ENCODE measurements at regions not wholly inside any gene's neighbourhood (a gene's known extent, or its start where the extent isn't known, plus 50 kb on each side); places are given as distances from the start of the nearest gene placed in this dataset.
"Not testable (repeated sequence)": the region's sequence is repeated elsewhere in the genome, so short reads cannot be mapped to it uniquely, and the experiment has no call there.

DNA sequence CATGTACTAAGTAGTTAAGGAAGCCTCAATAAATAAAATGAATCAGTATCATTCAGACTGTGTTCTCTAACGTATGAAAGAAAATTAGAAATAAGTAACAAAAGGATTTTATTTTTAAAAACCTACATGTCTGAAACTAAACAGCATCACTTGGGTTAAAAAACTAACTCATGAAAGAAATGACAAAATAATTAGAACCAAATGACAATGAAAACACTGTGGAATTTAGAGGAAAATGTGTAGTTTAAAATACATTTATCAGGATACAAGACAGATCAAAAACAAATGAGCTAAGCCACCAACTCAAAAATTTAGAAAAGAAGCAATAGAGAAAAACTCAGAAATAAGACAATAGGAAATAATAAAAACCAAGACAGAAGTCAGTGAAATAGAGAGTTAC is 108.7 kb downstream of the TENT5C start:
- Histone ChIP-seq H3K9me3 (replicated peaks; ENCODE audit: insufficient read depth, low read length) (no peaks in the 10 kb centered on the region), H3K4me1 (ENCODE audit: low read length) (no peaks in the 10 kb centered on the region), H3K36me3 (replicated peaks; ENCODE audit: insufficient read depth, low read length) (no peaks in the 10 kb centered on the region), H3K9ac (ENCODE audit: low read length) (no peak overlapping the region), H3K79me2 (ENCODE audit: low read length) (no peaks in the 10 kb centered on the region), H3F3A (ENCODE audit: insufficient read depth, low read length) (no peaks in the 10 kb centered on the region), H4K20me1 (ENCODE audit: insufficient read depth, low read length) (no peaks in the 10 kb centered on the region), H2AFZ (ENCODE audit: low read length) (no peak overlapping the region), H3K9me2 (replicated peaks; ENCODE audit: insufficient read depth, low read length) (no peaks in the 10 kb centered on the region), H3K4me2 (ENCODE audit: low read depth, low read length) (no peak overlapping the region), H3K27ac (ENCODE audit: low read length) (no peak overlapping the region), H3K27me3 (replicated peaks; ENCODE audit: insufficient read depth, low read length) (no peaks in the 10 kb centered on the region), H3K4me3 (ENCODE audit: low read length) (no peak overlapping the region)
- no peak for TF ChIP-seq EZH2phosphoT487 (IDR thresholded peaks at IDR 0.05; ENCODE audit: low read length)
- TF ChIP-seq, protein P1, sequence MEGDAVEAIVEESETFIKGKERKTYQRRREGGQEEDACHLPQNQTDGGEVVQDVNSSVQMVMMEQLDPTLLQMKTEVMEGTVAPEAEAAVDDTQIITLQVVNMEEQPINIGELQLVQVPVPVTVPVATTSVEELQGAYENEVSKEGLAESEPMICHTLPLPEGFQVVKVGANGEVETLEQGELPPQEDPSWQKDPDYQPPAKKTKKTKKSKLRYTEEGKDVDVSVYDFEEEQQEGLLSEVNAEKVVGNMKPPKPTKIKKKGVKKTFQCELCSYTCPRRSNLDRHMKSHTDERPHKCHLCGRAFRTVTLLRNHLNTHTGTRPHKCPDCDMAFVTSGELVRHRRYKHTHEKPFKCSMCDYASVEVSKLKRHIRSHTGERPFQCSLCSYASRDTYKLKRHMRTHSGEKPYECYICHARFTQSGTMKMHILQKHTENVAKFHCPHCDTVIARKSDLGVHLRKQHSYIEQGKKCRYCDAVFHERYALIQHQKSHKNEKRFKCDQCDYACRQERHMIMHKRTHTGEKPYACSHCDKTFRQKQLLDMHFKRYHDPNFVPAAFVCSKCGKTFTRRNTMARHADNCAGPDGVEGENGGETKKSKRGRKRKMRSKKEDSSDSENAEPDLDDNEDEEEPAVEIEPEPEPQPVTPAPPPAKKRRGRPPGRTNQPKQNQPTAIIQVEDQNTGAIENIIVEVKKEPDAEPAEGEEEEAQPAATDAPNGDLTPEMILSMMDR (IDR thresholded peaks at IDR 0.05; ENCODE audit: low read length) = no peak
- no peak for TF ChIP-seq EZH2 (optimal IDR thresholded peaks at IDR 0.05; ENCODE audit: low read depth, low read length)
- DNase-seq = no peak

DNA sequence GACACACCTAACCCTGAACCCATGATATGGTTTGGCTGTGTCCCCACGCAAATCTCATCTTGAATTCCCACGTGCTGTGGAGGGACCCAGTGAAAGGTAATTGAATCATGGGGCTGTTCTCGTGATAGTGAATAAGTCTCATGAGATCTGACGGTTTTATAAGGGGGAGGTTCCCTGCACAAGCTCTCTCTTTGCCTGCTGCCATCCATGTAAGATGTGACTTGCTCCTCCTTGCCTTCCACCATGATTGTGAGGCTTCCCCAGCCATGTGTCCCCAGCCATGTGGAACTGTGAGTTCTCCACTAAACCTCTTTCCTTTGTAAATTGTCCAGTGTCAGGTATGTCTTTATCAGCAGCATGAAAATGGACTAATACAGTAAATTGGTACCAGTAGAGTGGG is 110.2 kb downstream of the TENT5C start:
- not testable (repeated sequence) for H3K27me3 ChIP-seq (replicated peaks; ENCODE audit: insufficient read depth, low read length); H3K9me3 ChIP-seq (replicated peaks; ENCODE audit: insufficient read depth, low read length); H3K4me3 ChIP-seq (ENCODE audit: low read length)

DNA sequence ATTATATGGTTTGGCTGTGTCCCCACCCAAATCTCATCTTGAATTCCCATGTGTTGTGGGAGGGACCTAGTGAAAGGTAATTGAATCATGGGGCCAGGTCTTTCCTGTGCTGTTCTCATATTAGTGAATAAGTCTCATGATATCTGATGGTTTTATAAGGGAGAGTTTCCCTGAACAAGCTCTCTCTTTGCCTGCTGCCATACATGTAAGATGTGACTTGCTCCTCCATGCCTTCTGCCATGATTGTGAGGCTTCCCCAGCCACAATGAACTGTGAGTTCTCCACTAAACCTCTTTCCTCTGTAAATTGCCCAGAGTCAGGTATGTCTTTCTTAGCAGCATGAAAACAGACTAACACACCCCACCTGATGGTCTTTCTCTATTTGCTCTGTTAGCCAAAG is 112.1 kb downstream of the TENT5C start:
- not testable (repeated sequence) for H3F3A ChIP-seq (ENCODE audit: insufficient read depth, low read length); H3K9me3 ChIP-seq (replicated peaks; ENCODE audit: insufficient read depth, low read length); H3K36me3 ChIP-seq (replicated peaks; ENCODE audit: insufficient read depth, low read length); H3K27me3 ChIP-seq (replicated peaks; ENCODE audit: insufficient read depth, low read length); H4K20me1 ChIP-seq (ENCODE audit: insufficient read depth, low read length); H3K9ac ChIP-seq (ENCODE audit: low read length); H3K4me3 ChIP-seq (ENCODE audit: low read length); H3K4me2 ChIP-seq (ENCODE audit: low read depth, low read length); H3K27ac ChIP-seq (ENCODE audit: low read length); H2AFZ ChIP-seq (ENCODE audit: low read length); DNase-seq; H3K79me2 ChIP-seq (ENCODE audit: low read length); H3K4me1 ChIP-seq (ENCODE audit: low read length); H3K9me2 ChIP-seq (replicated peaks; ENCODE audit: insufficient read depth, low read length)

More for the DNA sequence above, 110.2 kb downstream of the TENT5C start:
- not testable (repeated sequence) for H3K79me2 ChIP-seq (ENCODE audit: low read length); H3K27ac ChIP-seq (ENCODE audit: low read length); H3K9ac ChIP-seq (ENCODE audit: low read length); H3K9me2 ChIP-seq (replicated peaks; ENCODE audit: insufficient read depth, low read length); H3K4me1 ChIP-seq (ENCODE audit: low read length); DNase-seq; H4K20me1 ChIP-seq (ENCODE audit: insufficient read depth, low read length); H3K4me2 ChIP-seq (ENCODE audit: low read depth, low read length); H2AFZ ChIP-seq (ENCODE audit: low read length); H3K36me3 ChIP-seq (replicated peaks; ENCODE audit: insufficient read depth, low read length); H3F3A ChIP-seq (ENCODE audit: insufficient read depth, low read length)

DNA sequence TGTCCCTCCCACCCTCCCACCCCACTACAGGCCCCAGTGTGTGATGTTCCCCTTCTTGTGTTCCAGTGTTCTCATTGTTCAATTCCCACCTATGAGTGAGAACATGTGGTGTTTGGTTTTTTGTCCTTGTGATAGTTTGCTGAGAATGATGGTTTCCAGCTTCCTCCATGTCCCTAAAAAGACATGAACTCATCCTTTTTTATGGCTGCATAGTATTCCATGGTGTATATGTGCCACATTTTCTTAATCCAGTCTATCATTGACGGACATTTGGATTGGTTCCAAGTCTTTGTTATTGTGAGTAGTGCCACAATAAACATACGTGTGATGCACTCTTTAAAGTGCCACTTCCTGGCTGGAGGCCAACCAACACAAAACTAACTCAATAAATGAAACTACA is 112.7 kb downstream of the TENT5C start:
- not testable (repeated sequence) for H3K9me2 ChIP-seq (replicated peaks; ENCODE audit: insufficient read depth, low read length); H3K79me2 ChIP-seq (ENCODE audit: low read length); H3F3A ChIP-seq (ENCODE audit: insufficient read depth, low read length); H2AFZ ChIP-seq (ENCODE audit: low read length); H3K9me3 ChIP-seq (replicated peaks; ENCODE audit: insufficient read depth, low read length); H3K36me3 ChIP-seq (replicated peaks; ENCODE audit: insufficient read depth, low read length); H3K9ac ChIP-seq (ENCODE audit: low read length); H3K27me3 ChIP-seq (replicated peaks; ENCODE audit: insufficient read depth, low read length); H3K4me1 ChIP-seq (ENCODE audit: low read length); H3K4me2 ChIP-seq (ENCODE audit: low read depth, low read length); H3K4me3 ChIP-seq (ENCODE audit: low read length); DNase-seq; H4K20me1 ChIP-seq (ENCODE audit: insufficient read depth, low read length); H3K27ac ChIP-seq (ENCODE audit: low read length)

DNA sequence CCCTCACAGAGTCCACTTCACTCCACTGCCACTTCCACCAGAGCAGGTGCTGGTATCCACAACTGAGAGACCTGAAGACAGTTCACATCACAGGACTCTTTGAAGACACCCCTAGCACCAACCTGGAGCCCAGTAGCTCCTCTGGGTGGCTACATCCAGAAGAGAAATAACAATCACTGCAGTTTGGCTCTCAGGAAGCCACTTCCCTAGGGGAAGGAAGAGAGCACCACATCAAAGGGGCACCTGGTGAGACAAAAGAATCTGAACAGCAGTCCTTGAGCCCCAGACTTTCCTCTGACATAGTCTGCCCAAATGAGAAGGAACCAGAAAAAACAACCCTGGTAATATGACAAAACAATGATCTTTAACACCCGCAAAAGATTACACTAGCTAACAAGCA is 113.2 kb downstream of the TENT5C start:
- H3K9me3 ChIP-seq (replicated peaks; ENCODE audit: insufficient read depth, low read length) = no peaks in the 10 kb centered on the region
- H3F3A ChIP-seq (ENCODE audit: insufficient read depth, low read length) = no peaks in the 10 kb centered on the region
- no peak overlapping the region for H3K4me2 ChIP-seq (ENCODE audit: low read depth, low read length)
- no peaks in the 10 kb centered on the region for H3K9me2 ChIP-seq (replicated peaks; ENCODE audit: insufficient read depth, low read length)
- H3K27me3 ChIP-seq (replicated peaks; ENCODE audit: insufficient read depth, low read length) = no peaks in the 10 kb centered on the region
- H4K20me1 ChIP-seq (ENCODE audit: insufficient read depth, low read length) = no peaks in the 10 kb centered on the region
- no peak overlapping the region for H3K4me3 ChIP-seq (ENCODE audit: low read length)
- H3K4me1 ChIP-seq (ENCODE audit: low read length) = no peaks in the 10 kb centered on the region
- no peak overlapping the region for H3K27ac ChIP-seq (ENCODE audit: low read length)
- H3K79me2 ChIP-seq (ENCODE audit: low read length) = no peaks in the 10 kb centered on the region
- no peak overlapping the region for H2AFZ ChIP-seq (ENCODE audit: low read length)
- no peak overlapping the region for H3K9ac ChIP-seq (ENCODE audit: low read length)
- no peak for DNase-seq
- no peaks in the 10 kb centered on the region for H3K36me3 ChIP-seq (replicated peaks; ENCODE audit: insufficient read depth, low read length)
- TF ChIP-seq EZH2phosphoT487 (IDR thresholded peaks at IDR 0.05; ENCODE audit: low read length) (no peak), EZH2 (optimal IDR thresholded peaks at IDR 0.05; ENCODE audit: low read depth, low read length) (no peak)
- TF ChIP-seq, protein P1 (IDR thresholded peaks at IDR 0.05; ENCODE audit: low read length) = no peak

Measured in MM.1S (cell line).